HepG2 (cell line): ENCODE measurements at regions not wholly inside any gene's neighbourhood (a gene's known extent, or its start where the extent isn't known, plus 50 kb on each side); places are given as distances from the start of the nearest gene placed in this dataset.

Experiments
- EP300 ChIP-seq, 3 experiments: sonication (generic) in 1 of 3; formaldehyde crosslinking in 1 of 3; IDR thresholded peaks; 2 replicates each; pipeline versions ENCODE4 v1.5.1 to v1.6.1; 2011 to 2020; ENCODE audit warnings: low read depth in 2 of 3, low read length in 2 of 3, borderline replicate concordance in 1 of 3, improper control_type of control experiment in 1 of 3, mild to moderate bottlenecking in 1 of 3, missing genetic modification reagents in 1 of 3, moderate library complexity in 1 of 3
- HNF4G ChIP-seq, 2 experiments: sonication (generic) in 1 of 2; formaldehyde crosslinking in 1 of 2; IDR thresholded peaks; 2 replicates each; pipeline versions ENCODE4 v1.4.0 to v1.6.1; 2011 to 2020; ENCODE audit warnings: borderline replicate concordance in 2 of 2, low read depth in 2 of 2, mild to moderate bottlenecking in 2 of 2, low read length in 1 of 2, missing genetic modification reagents in 1 of 2, moderate library complexity in 1 of 2
- SRF ChIP-seq: IDR thresholded peaks from 2 replicates; pipeline ENCODE4 v1.6.1; 2011; ENCODE audit warnings: mild to moderate bottlenecking, low read depth, low read length, moderate library complexity
- U2AF1 ChIP-seq: fragments of 200-400 bp; formaldehyde crosslinking; optimal IDR thresholded peaks from 2 replicates; pipeline ENCODE3; 2017; ENCODE audit warnings: mild to moderate bottlenecking, low read depth, low read length
- ZNF510 ChIP-seq: sonication (generic); formaldehyde crosslinking; IDR thresholded peaks from 2 replicates; pipeline ENCODE4 v1.4.0; 2020; ENCODE audit warnings: low read depth, mild to moderate bottlenecking, missing genetic modification reagents
- ZNF766 ChIP-seq: sonication (generic); formaldehyde crosslinking; IDR thresholded peaks from 2 replicates; pipeline ENCODE4 v1.5.0; 2020; ENCODE audit warnings: missing genetic modification reagents, borderline replicate concordance
- ZSCAN29 ChIP-seq: sonication (generic); formaldehyde crosslinking; conservative IDR thresholded peaks from 2 replicates; pipeline ENCODE4 v1.4.0; 2020; ENCODE audit warnings: mild to moderate bottlenecking, missing genetic modification reagents
- TF ChIP-seq, protein P1 (sequence below): sonication (generic); formaldehyde crosslinking; IDR thresholded peaks from 2 replicates; pipeline ENCODE4 v1.4.0; 2020; ENCODE audit warnings: missing genetic modification reagents

DNA sequence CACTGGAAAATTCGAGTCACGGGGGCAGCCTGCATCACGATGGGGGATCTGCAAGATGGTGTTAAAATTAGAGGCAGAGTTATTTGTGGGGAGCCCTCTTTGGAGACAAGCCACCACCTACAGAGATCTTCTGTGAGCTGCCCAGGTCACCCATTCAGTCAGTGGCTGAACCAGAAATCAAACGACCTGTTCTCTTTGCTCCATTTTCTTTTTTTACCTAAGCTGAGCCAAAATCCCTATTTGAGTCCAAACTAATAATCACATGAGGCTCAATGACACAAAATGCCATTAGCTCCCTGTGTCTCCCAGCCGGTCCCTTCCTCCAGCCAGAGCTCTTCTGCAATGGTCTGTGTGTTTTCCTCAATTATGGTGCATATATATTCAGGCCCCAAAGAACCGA, 394.2 kb downstream of the AGTPBP1 start:
- TF ChIP-seq, protein P1, sequence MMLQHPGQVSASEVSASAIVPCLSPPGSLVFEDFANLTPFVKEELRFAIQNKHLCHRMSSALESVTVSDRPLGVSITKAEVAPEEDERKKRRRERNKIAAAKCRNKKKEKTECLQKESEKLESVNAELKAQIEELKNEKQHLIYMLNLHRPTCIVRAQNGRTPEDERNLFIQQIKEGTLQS (CRISPR knock-in tag), result no peak
- no peak for TF ChIP-seq SRF
- no peak for TF ChIP-seq EP300 (IDR thresholded peaks at IDR 0.05; ENCODE audit: low read depth in 2 of 2, low read length in 2 of 2)
- TF ChIP-seq EP300 (CRISPR knock-in tag; IDR thresholded peaks at IDR 0.05; ENCODE audit: borderline replicate concordance), result no peak
- TF ChIP-seq ZNF510 (CRISPR knock-in tag), result no peak
- no peak for TF ChIP-seq ZSCAN29 (CRISPR knock-in tag)
- TF ChIP-seq U2AF1, result no peak
- TF ChIP-seq HNF4G (IDR thresholded peaks at IDR 0.05; ENCODE audit: borderline replicate concordance, low read depth, low read length), result no peak
- TF ChIP-seq HNF4G (CRISPR knock-in tag; IDR thresholded peaks at IDR 0.05; ENCODE audit: borderline replicate concordance, low read depth), result no peak
- no peak for TF ChIP-seq ZNF766 (CRISPR knock-in tag)
